Liver (tissue), 8 donors: ENCODE measurements at regions not wholly inside any gene's neighbourhood (a gene's known extent, or its start where the extent isn't known, plus 50 kb on each side); places are given as distances from the start of the nearest gene placed in this dataset.

Source experiments
- DNase-seq: peaks from one replicate; pipeline ENCODE4 v3.0.0-alpha.2; 2017; ENCODE audit warnings: low spot score
- H3K27ac ChIP-seq, 2 donors: one replicate each; pipeline ENCODE4 v1.7.0; 2013; ENCODE audit warnings: inconsistent platforms in 2 of 2, low read length in 2 of 2, control low read depth in 1 of 2, low read depth in 1 of 2, mild to moderate bottlenecking in 1 of 2
- H3K27me3 ChIP-seq, 4 donors: one replicate each; pipeline versions ENCODE4 v1.6.1 to v1.7.0; 2013; ENCODE audit warnings: low read length in 3 of 4, inconsistent platforms in 1 of 4, mild to moderate bottlenecking in 1 of 4, moderate library complexity in 1 of 4; ENCODE audit not compliant: control insufficient read depth in 4 of 4, insufficient read depth in 4 of 4
- H3K36me3 ChIP-seq, 4 donors: one replicate each; pipeline versions ENCODE4 v1.6.1 to v1.7.0; 2013; ENCODE audit warnings: low read length in 3 of 4, mild to moderate bottlenecking in 3 of 4, low read depth in 1 of 4, moderate library complexity in 1 of 4; ENCODE audit not compliant: control insufficient read depth in 4 of 4, insufficient read depth in 3 of 4
- H3K4me1 ChIP-seq, 4 donors: one replicate each; pipeline versions ENCODE4 v1.6.1 to v1.7.0; 2013; ENCODE audit warnings: low read length in 3 of 4, mild to moderate bottlenecking in 3 of 4, moderate library complexity in 1 of 4; ENCODE audit not compliant: control insufficient read depth in 4 of 4, insufficient read depth in 4 of 4
- H3K4me3 ChIP-seq, 3 donors: one replicate each; pipeline versions ENCODE4 v1.6.1 to v1.7.0; 2013; ENCODE audit warnings: low read length in 3 of 3, control low read depth in 1 of 3, low read depth in 1 of 3, mild to moderate bottlenecking in 1 of 3
- H3K9ac ChIP-seq, 2 donors: one replicate each; pipeline ENCODE4 v1.7.0; 2013; ENCODE audit warnings: low read length in 2 of 2, mild to moderate bottlenecking in 2 of 2, moderate library complexity in 2 of 2, control low read depth in 1 of 2, low read depth in 1 of 2
- H3K9me3 ChIP-seq, 4 donors: one replicate each; pipeline versions ENCODE4 v1.6.1 to v1.7.0; 2013; ENCODE audit warnings: low read length in 3 of 4; ENCODE audit not compliant: control insufficient read depth in 4 of 4
- EGR1 ChIP-seq, 2 donors: IDR thresholded peaks; 2 replicates each; pipeline ENCODE4 v1.6.1; 2016 to 2018; ENCODE audit warnings: antibody characterized with exemption in 2 of 2, low read depth in 2 of 2
- FOXA1 ChIP-seq: IDR thresholded peaks from 2 replicates; pipeline ENCODE4 v1.6.1; 2016; ENCODE audit warnings: antibody characterized with exemption
- FOXA2 ChIP-seq: IDR thresholded peaks from 2 replicates; pipeline ENCODE4 v1.6.1; 2016; ENCODE audit warnings: antibody characterized with exemption
- GABPA ChIP-seq, 2 donors: IDR thresholded peaks in 1 of 2; conservative IDR thresholded peaks in 1 of 2; 2 replicates each; pipeline ENCODE4 v1.6.1; 2016; ENCODE audit warnings: antibody characterized with exemption in 2 of 2, mild to moderate bottlenecking in 1 of 2, moderate library complexity in 1 of 2
- JUND ChIP-seq, 2 donors: IDR thresholded peaks; 2 replicates each; pipeline ENCODE4 v1.6.1; 2016; ENCODE audit warnings: antibody characterized with exemption in 2 of 2
- NR2F2 ChIP-seq: IDR thresholded peaks from 2 replicates; pipeline ENCODE4 v1.6.1; 2016; ENCODE audit warnings: antibody characterized with exemption
- RAD21 ChIP-seq, 2 donors: IDR thresholded peaks; 2 replicates each; pipeline ENCODE4 v1.6.1; 2016; ENCODE audit warnings: antibody characterized with exemption in 2 of 2, mild to moderate bottlenecking in 2 of 2
- SP1 ChIP-seq: IDR thresholded peaks from 2 replicates; pipeline ENCODE4 v1.6.1; 2018; ENCODE audit warnings: antibody characterized with exemption, mild to moderate bottlenecking
- TAF1 ChIP-seq: conservative IDR thresholded peaks from 2 replicates; pipeline ENCODE4 v1.6.1; 2016; ENCODE audit warnings: antibody characterized with exemption, mild to moderate bottlenecking
- YY1 ChIP-seq: IDR thresholded peaks from 2 replicates; pipeline ENCODE4 v1.6.1; 2016; ENCODE audit warnings: antibody characterized with exemption, mild to moderate bottlenecking
- ZBTB33 ChIP-seq: IDR thresholded peaks from 2 replicates; pipeline ENCODE4 v1.6.1; 2016; ENCODE audit warnings: antibody characterized with exemption
- WGBS: extraction: QIAGEN DNeasy Blood & Tissue Kit; methylation state at CpG from one replicate; pipeline ENCODE4 v1.1.7; 2013; 5-methylcytosine and 5-hydroxymethylcytosine counted together
- TF ChIP-seq, protein P1 (sequence below): fragments of 150-350 bp; IDR thresholded peaks from 2 replicates; pipeline ENCODE4 v1.5.1; 2017; ENCODE audit warnings: improper control_type of control experiment, low read depth, low read length; ENCODE audit not compliant: missing input control
- donor health status: healthy.
- donor health status: healthy.
- donor health status: healthy.
- donor health status: healthy.
- donor health status: healthy.

GRCh38 chr5:91885291-91886265, 502.5 kb upstream of the ARRDC3 start:
- H3K4me3 ChIP-seq: no peak overlapping the region
- H3K27ac ChIP-seq: no peak overlapping the region
- H3K4me1 ChIP-seq: no peaks in the 10 kb centered on the region
- H3K9ac ChIP-seq: no peak overlapping the region
- no peaks in the 10 kb centered on the region for H3K27me3 ChIP-seq
- no peaks in the 10 kb centered on the region for H3K9me3 ChIP-seq
- TF ChIP-seq NR2F2: no peak
- TF ChIP-seq FOXA1: no peak
- no peak for DNase-seq
- H3K36me3 ChIP-seq: no peaks in the 10 kb centered on the region
- 64% methylated on average over 8 of the region's 8 CpGs for WGBS

DNA sequence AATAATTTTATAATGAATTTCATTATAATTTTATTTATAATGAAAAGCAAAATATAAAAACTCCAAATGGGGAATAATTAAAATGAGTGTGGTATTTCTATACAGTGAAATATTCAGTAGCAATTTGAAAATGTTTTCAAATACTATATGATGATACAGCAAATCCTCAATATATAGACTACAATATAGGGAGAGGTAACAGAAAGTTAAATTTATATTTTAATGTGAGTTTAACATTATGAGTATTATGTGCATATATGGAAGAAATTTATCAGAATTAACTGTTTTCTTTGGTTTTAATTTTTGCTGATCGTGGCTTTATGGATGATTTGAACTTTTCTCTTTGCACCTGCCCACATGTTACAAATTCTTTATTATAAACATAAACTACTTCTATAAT, 500.9 kb upstream of the ARRDC3 start:
- Histone ChIP-seq H3K27me3 (no peaks in the 10 kb centered on the region), H3K4me1 (no peaks in the 10 kb centered on the region), H3K27ac (no peak overlapping the region), H3K9ac (no peak overlapping the region), H3K36me3 (no peaks in the 10 kb centered on the region), H3K9me3 (no peaks in the 10 kb centered on the region), H3K4me3 (no peak overlapping the region)
- 68% methylated on average over 1 of the region's 1 CpG for WGBS
- no peak for DNase-seq
- TF ChIP-seq FOXA2 (no peak), YY1 (no peak), TAF1 (no peak)

GRCh38 chr5:91875196-91875779, 492.2 kb upstream of the ARRDC3 start:
- H3K36me3 ChIP-seq: no peaks in the 10 kb centered on the region
- WGBS: 66% methylated on average over 9 of the region's 9 CpGs
- no peak for DNase-seq
- no peaks in the 10 kb centered on the region for H3K9me3 ChIP-seq
- H3K4me3 ChIP-seq: no peak overlapping the region
- no peaks in the 10 kb centered on the region for H3K27me3 ChIP-seq
- no peak overlapping the region for H3K27ac ChIP-seq
- TF ChIP-seq ZBTB33: no peak
- no peak for TF ChIP-seq NR2F2
- no peak for TF ChIP-seq EGR1 (IDR thresholded peaks at IDR 0.05; ENCODE audit: low read depth in 2 of 2)
- TF ChIP-seq TAF1: no peak
- no peak overlapping the region for H3K9ac ChIP-seq
- no peaks in the 10 kb centered on the region for H3K4me1 ChIP-seq

DNA sequence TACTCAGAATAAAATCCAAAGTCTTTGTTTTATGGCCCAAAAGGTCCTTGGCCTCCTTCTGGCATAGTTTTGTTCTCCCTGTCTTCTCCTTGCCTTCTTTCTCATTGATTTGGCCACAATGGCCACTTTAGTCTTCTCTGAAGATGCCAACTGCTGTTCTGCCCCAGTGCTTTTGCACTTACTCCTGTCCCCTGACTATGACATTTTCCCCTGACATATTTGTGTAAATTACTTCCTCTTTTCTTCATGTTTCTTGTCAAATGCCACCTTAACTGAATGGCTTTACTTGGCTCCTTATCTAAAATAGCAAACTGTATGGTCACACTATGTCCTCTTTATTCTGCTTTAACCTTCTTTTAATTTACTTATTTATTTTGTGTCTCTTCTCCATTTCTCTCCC, 484.7 kb upstream of the ARRDC3 start:
- Histone ChIP-seq H3K27ac (no peak overlapping the region), H3K4me3 (no peak overlapping the region), H3K9ac (no peak overlapping the region), H3K9me3 (no peaks in the 10 kb centered on the region), H3K27me3 (no peaks in the 10 kb centered on the region), H3K4me1 (no peaks in the 10 kb centered on the region), H3K36me3 (no peaks in the 10 kb centered on the region)
- no peak for TF ChIP-seq RAD21 (IDR thresholded peaks at IDR 0.05)
- TF ChIP-seq NR2F2: no peak
- TF ChIP-seq JUND (IDR thresholded peaks at IDR 0.05): no peak
- no peak for TF ChIP-seq SP1
- no peak for TF ChIP-seq YY1
- TF ChIP-seq GABPA (IDR thresholded peaks at IDR 0.05 in 1 of 2, conservative IDR thresholded peaks at IDR 0.05 in 1 of 2): no peak
- TF ChIP-seq TAF1: no peak
- TF ChIP-seq ZBTB33: no peak
- TF ChIP-seq, protein P1, sequence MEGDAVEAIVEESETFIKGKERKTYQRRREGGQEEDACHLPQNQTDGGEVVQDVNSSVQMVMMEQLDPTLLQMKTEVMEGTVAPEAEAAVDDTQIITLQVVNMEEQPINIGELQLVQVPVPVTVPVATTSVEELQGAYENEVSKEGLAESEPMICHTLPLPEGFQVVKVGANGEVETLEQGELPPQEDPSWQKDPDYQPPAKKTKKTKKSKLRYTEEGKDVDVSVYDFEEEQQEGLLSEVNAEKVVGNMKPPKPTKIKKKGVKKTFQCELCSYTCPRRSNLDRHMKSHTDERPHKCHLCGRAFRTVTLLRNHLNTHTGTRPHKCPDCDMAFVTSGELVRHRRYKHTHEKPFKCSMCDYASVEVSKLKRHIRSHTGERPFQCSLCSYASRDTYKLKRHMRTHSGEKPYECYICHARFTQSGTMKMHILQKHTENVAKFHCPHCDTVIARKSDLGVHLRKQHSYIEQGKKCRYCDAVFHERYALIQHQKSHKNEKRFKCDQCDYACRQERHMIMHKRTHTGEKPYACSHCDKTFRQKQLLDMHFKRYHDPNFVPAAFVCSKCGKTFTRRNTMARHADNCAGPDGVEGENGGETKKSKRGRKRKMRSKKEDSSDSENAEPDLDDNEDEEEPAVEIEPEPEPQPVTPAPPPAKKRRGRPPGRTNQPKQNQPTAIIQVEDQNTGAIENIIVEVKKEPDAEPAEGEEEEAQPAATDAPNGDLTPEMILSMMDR: no peak
- no peak for TF ChIP-seq EGR1 (IDR thresholded peaks at IDR 0.05; ENCODE audit: low read depth in 2 of 2)
- no peak for DNase-seq
